ENCODE measurements at regions not wholly inside any gene's neighbourhood (a gene's known extent, or its start where the extent isn't known, plus 50 kb on each side); places are given as distances from the start of the nearest gene placed in this dataset.

DNA sequence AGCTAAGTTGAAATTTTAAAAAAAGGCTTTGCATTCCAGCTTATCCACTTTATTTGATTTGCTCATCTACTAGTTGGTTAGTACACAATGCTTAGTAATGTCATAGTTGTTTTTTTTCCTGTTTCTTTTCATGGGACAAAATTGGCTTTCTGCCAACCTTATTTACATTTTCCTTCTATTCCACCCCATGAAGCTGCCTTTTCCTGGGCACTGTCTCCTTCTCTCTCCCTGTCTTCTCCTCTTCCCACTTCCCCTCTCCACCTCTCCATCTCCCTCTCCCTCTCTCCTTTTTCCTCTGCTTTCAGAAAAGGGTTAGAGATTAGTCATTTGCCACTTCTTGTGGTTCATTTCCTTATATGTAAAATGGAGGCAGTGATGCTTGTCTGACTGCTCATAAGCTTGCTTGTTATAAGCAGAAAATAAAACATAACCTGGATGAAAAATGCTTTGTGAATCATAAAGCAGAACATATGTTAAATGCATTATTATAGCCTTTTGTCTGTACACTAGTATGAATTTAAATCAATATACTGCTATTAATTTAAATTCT, 181.9 kb downstream of the CEP135 start (continued):
- TF ChIP-seq, protein P1, sequence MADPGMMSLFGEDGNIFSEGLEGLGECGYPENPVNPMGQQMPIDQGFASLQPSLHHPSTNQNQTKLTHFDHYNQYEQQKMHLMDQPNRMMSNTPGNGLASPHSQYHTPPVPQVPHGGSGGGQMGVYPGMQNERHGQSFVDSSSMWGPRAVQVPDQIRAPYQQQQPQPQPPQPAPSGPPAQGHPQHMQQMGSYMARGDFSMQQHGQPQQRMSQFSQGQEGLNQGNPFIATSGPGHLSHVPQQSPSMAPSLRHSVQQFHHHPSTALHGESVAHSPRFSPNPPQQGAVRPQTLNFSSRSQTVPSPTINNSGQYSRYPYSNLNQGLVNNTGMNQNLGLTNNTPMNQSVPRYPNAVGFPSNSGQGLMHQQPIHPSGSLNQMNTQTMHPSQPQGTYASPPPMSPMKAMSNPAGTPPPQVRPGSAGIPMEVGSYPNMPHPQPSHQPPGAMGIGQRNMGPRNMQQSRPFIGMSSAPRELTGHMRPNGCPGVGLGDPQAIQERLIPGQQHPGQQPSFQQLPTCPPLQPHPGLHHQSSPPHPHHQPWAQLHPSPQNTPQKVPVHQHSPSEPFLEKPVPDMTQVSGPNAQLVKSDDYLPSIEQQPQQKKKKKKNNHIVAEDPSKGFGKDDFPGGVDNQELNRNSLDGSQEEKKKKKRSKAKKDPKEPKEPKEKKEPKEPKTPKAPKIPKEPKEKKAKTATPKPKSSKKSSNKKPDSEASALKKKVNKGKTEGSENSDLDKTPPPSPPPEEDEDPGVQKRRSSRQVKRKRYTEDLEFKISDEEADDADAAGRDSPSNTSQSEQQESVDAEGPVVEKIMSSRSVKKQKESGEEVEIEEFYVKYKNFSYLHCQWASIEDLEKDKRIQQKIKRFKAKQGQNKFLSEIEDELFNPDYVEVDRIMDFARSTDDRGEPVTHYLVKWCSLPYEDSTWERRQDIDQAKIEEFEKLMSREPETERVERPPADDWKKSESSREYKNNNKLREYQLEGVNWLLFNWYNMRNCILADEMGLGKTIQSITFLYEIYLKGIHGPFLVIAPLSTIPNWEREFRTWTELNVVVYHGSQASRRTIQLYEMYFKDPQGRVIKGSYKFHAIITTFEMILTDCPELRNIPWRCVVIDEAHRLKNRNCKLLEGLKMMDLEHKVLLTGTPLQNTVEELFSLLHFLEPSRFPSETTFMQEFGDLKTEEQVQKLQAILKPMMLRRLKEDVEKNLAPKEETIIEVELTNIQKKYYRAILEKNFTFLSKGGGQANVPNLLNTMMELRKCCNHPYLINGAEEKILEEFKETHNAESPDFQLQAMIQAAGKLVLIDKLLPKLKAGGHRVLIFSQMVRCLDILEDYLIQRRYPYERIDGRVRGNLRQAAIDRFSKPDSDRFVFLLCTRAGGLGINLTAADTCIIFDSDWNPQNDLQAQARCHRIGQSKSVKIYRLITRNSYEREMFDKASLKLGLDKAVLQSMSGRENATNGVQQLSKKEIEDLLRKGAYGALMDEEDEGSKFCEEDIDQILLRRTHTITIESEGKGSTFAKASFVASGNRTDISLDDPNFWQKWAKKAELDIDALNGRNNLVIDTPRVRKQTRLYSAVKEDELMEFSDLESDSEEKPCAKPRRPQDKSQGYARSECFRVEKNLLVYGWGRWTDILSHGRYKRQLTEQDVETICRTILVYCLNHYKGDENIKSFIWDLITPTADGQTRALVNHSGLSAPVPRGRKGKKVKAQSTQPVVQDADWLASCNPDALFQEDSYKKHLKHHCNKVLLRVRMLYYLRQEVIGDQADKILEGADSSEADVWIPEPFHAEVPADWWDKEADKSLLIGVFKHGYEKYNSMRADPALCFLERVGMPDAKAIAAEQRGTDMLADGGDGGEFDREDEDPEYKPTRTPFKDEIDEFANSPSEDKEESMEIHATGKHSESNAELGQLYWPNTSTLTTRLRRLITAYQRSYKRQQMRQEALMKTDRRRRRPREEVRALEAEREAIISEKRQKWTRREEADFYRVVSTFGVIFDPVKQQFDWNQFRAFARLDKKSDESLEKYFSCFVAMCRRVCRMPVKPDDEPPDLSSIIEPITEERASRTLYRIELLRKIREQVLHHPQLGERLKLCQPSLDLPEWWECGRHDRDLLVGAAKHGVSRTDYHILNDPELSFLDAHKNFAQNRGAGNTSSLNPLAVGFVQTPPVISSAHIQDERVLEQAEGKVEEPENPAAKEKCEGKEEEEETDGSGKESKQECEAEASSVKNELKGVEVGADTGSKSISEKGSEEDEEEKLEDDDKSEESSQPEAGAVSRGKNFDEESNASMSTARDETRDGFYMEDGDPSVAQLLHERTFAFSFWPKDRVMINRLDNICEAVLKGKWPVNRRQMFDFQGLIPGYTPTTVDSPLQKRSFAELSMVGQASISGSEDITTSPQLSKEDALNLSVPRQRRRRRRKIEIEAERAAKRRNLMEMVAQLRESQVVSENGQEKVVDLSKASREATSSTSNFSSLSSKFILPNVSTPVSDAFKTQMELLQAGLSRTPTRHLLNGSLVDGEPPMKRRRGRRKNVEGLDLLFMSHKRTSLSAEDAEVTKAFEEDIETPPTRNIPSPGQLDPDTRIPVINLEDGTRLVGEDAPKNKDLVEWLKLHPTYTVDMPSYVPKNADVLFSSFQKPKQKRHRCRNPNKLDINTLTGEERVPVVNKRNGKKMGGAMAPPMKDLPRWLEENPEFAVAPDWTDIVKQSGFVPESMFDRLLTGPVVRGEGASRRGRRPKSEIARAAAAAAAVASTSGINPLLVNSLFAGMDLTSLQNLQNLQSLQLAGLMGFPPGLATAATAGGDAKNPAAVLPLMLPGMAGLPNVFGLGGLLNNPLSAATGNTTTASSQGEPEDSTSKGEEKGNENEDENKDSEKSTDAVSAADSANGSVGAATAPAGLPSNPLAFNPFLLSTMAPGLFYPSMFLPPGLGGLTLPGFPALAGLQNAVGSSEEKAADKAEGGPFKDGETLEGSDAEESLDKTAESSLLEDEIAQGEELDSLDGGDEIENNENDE (IDR thresholded peaks at IDR 0.05; ENCODE audit: insufficient replicate concordance, low read length) = no peak
- TF ChIP-seq POLR2A (IDR thresholded peaks at IDR 0.05; ENCODE audit: control extremely low read depth in 1 of 2, low read depth in 2 of 2, low read length in 2 of 2) (no peak), EGR1 (IDR thresholded peaks at IDR 0.05; ENCODE audit: borderline replicate concordance, low read depth, low read length) (no peak)
